Vagina (tissue), 2 donors: ENCODE measurements at regions not wholly inside any gene's neighbourhood (a gene's known extent, or its start where the extent isn't known, plus 50 kb on each side); places are given as distances from the start of the nearest gene placed in this dataset.
"Not testable (repeated sequence)": the region's sequence is repeated elsewhere in the genome, so short reads cannot be mapped to it uniquely, and the experiment has no call there.

Experiments used
- DNase-seq, 2 donors: peaks; one replicate each; pipeline ENCODE4 v3.0.0-alpha.2; 2017; ENCODE audit errors: extremely low spot score in 2 of 2
- H3K27ac ChIP-seq: fragments of 200-600 bp; sonication (generic); one replicate; pipeline ENCODE4 v1.5.1; 2019
- H3K27me3 ChIP-seq: fragments of 200-600 bp; sonication (generic); one replicate; pipeline ENCODE4 v1.5.1; 2019
- H3K36me3 ChIP-seq, 2 donors: fragments of 200-600 bp; sonication (generic); one replicate each; pipeline ENCODE4 v1.5.1; 2017 to 2019
- H3K4me1 ChIP-seq: fragments of 200-600 bp; sonication (generic); one replicate; pipeline ENCODE4 v1.5.1; 2019
- H3K4me3 ChIP-seq, 2 donors: fragments of 200-600 bp; sonication (generic); 1 replicate in 1 of 2; 2 replicates in 1 of 2; pipeline ENCODE4 v1.5.1; 2016 to 2019
- H3K9me3 ChIP-seq: fragments of 200-600 bp; sonication (generic); one replicate; pipeline ENCODE4 v1.5.1; 2019
- POLR2A ChIP-seq, 2 donors: fragments of 450-650 bp; IDR thresholded peaks; one replicate each; pipeline ENCODE4 v1.6.1; 2017; ENCODE audit warnings: antibody characterized with exemption in 2 of 2, mild to moderate bottlenecking in 2 of 2, moderate library complexity in 2 of 2
- POLR2AphosphoS5 ChIP-seq, 2 donors: sonication (generic); formaldehyde crosslinking; IDR thresholded peaks; one replicate each; pipeline ENCODE4 v1.9.0; 2017; ENCODE audit warnings: antibody characterized with exemption in 2 of 2, mild to moderate bottlenecking in 2 of 2, low read depth in 1 of 2; ENCODE audit not compliant: insufficient read depth in 1 of 2
- intact Hi-C: fragments of 100-400 bp; cut with DNase I; formaldehyde crosslinking; loops from one replicate; pipeline ENCODE4 v1.15.1; 2023
- TF ChIP-seq, protein P1 (sequence below), 3 experiments: fragments of 450-650 bp in 2 of 3; fragments of 200-600 bp in 1 of 3; sonication (generic) in 1 of 3; IDR thresholded peaks; one replicate each; pipeline ENCODE4 v1.5.1; 2017 to 2019; ENCODE audit warnings: antibody characterized with exemption in 3 of 3, mild to moderate bottlenecking in 2 of 3, moderate library complexity in 2 of 3

DNA sequence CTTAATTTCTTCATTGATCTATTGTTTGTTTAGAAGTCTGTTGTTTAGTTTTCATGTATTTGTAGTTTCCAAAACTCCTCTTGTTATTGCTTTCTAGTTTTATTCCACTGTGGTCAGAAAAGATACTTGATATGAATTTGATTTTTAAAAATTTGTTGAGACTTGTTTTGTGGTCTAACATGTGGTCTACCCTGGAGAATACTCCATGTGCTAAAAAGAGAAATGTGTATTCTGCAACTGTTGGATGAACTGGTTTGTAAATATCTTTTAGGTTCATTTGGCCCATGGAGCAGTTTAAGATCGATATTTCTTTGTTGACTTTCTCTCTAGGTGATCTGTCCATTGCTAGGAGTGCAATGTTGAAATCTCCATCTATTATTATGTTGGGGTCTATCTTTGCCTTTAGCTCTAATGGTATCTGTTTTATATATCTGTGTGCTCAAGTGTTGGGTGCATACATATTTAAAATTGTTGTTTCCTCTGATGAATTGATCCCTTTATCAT, 150.6 kb upstream of the ATP10B start:
- intact Hi-C loops = loop anchor here (2.0 kb wide), 1 partner anchor 46 kb away; no protein-coding TSS in a partner anchor
- no peaks in the 10 kb centered on the region for H3K36me3 ChIP-seq
- peaks cover 8% of the 10 kb centered on the region for H3K9me3 ChIP-seq
- no peak for DNase-seq
- H3K27ac ChIP-seq = no peak overlapping the region
- H3K27me3 ChIP-seq = no peaks in the 10 kb centered on the region
- TF ChIP-seq POLR2AphosphoS5 (IDR thresholded peaks at IDR 0.05; ENCODE audit: insufficient read depth in 1 of 2, low read depth in 1 of 2) (no peak), POLR2A (IDR thresholded peaks at IDR 0.05) (no peak)
- TF ChIP-seq, protein P1, sequence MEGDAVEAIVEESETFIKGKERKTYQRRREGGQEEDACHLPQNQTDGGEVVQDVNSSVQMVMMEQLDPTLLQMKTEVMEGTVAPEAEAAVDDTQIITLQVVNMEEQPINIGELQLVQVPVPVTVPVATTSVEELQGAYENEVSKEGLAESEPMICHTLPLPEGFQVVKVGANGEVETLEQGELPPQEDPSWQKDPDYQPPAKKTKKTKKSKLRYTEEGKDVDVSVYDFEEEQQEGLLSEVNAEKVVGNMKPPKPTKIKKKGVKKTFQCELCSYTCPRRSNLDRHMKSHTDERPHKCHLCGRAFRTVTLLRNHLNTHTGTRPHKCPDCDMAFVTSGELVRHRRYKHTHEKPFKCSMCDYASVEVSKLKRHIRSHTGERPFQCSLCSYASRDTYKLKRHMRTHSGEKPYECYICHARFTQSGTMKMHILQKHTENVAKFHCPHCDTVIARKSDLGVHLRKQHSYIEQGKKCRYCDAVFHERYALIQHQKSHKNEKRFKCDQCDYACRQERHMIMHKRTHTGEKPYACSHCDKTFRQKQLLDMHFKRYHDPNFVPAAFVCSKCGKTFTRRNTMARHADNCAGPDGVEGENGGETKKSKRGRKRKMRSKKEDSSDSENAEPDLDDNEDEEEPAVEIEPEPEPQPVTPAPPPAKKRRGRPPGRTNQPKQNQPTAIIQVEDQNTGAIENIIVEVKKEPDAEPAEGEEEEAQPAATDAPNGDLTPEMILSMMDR (IDR thresholded peaks at IDR 0.05) = no peak
- H3K4me1 ChIP-seq = no peaks in the 10 kb centered on the region
- no peak overlapping the region for H3K4me3 ChIP-seq

DNA sequence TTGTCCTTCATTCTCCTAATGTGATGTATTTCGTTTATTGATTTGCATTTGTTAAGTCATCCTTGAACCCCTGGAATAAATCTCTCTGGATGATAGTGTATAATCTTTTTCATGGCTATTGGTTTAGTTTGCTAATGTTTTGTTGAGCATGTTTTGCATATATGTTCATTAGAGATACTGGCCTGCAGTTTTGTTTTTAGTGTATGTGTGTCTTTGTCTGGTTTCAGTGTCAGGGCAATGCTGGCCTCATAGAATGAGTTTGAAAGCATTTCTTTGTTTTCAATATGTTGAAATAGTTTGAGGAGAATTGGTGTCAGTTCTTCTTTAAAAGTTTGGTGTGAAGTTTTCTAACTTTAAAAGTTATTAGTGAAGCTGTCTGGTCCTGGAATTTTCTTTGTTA, 149.6 kb upstream of the ATP10B start:
- no peak overlapping the region for H3K4me3 ChIP-seq
- no peaks in the 10 kb centered on the region for H3K27me3 ChIP-seq
- intact Hi-C loops = loop anchor here (2.0 kb wide), 1 partner anchor 47 kb away; no protein-coding TSS in a partner anchor
- DNase-seq = no peak
- no peaks in the 10 kb centered on the region for H3K4me1 ChIP-seq
- no peak overlapping the region for H3K27ac ChIP-seq
- TF ChIP-seq, protein P1 (IDR thresholded peaks at IDR 0.05) = no peak
- TF ChIP-seq POLR2A (IDR thresholded peaks at IDR 0.05) = no peak
- no peak for TF ChIP-seq POLR2AphosphoS5 (IDR thresholded peaks at IDR 0.05; ENCODE audit: insufficient read depth in 1 of 2, low read depth in 1 of 2)
- H3K36me3 ChIP-seq = no peaks in the 10 kb centered on the region
- H3K9me3 ChIP-seq = peaks cover 8% of the 10 kb centered on the region

DNA sequence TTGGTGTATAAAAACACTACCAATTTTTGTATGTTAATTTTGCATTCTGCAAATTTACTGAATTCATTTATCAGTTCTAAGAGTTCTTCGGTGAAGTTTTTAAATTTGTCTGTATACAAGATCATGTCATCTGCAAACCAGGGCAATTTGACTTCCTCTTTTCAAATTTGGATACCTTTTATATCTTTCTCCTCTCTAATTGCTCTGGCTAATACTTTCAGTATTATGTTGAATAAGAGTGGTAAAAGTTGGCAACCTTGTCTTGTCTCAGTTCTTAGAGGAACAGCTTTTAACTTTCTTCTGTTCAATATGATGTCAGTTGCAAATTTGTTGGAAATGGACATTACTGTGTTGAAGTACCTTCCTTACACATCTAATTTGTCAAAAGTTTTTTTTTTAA, 149.1 kb upstream of the ATP10B start:
- H3K4me1 ChIP-seq, intact Hi-C loops, H3K27me3 ChIP-seq, H3K27ac ChIP-seq, H3K9me3 ChIP-seq, DNase-seq, H3K4me3 ChIP-seq, H3K36me3 ChIP-seq: not testable (repeated sequence)

DNA sequence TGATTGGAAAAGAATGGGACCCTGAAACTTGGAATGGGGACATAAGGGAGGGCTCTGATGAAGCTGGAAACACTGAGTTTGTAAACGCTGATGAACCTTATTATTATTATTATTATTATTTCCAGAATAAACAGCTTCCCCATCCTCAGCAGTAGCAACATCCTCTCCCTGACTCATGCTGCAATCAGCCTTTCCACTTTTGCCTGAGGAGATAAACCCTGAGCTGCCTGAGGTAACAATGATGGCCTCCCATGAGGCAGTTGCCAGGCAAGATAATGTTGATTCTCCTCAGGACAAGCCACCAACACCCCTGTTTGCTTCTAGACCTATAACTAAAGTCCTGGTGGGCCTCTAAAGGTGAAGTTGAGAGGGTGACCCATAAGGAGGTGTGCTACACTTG, 139.2 kb upstream of the ATP10B start:
- no peaks in the 10 kb centered on the region for H3K27me3 ChIP-seq
- no peaks in the 10 kb centered on the region for H3K4me1 ChIP-seq
- no peaks in the 10 kb centered on the region for H3K9me3 ChIP-seq
- H3K36me3 ChIP-seq = no peaks in the 10 kb centered on the region
- H3K27ac ChIP-seq = no peak overlapping the region
- no peak for DNase-seq
- TF ChIP-seq, protein P1 (IDR thresholded peaks at IDR 0.05) = no peak
- no peak for TF ChIP-seq POLR2AphosphoS5 (IDR thresholded peaks at IDR 0.05; ENCODE audit: insufficient read depth in 1 of 2, low read depth in 1 of 2)
- H3K4me3 ChIP-seq = no peak overlapping the region
- intact Hi-C loops = no loop called here

DNA sequence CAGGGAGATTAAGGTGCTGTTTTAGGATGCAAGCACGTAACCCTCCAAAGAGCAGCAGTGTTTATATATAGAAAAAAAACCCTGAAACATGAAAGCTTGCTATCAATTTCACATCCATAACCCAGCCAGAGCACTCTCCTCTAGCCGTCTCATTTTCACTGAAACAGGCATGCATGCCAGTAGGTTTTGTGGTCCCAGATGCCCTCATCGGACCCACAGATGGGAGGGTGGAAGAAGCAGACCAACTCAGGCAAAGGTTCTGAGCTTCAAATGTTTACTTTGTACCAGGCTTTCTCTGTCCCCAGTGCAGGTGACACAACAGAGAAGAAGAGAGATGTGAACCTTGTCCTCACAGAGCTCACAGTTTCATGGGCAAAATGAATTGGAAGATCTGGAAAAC, 127.4 kb upstream of the ATP10B start:
- intact Hi-C loops = no loop called here
- H3K4me3 ChIP-seq = no peak overlapping the region
- no peaks in the 10 kb centered on the region for H3K36me3 ChIP-seq
- TF ChIP-seq, protein P1 (IDR thresholded peaks at IDR 0.05) = no peak
- H3K27ac ChIP-seq = no peak overlapping the region
- DNase-seq = no peak
- no peaks in the 10 kb centered on the region for H3K4me1 ChIP-seq
- H3K27me3 ChIP-seq = no peaks in the 10 kb centered on the region
- no peaks in the 10 kb centered on the region for H3K9me3 ChIP-seq

DNA sequence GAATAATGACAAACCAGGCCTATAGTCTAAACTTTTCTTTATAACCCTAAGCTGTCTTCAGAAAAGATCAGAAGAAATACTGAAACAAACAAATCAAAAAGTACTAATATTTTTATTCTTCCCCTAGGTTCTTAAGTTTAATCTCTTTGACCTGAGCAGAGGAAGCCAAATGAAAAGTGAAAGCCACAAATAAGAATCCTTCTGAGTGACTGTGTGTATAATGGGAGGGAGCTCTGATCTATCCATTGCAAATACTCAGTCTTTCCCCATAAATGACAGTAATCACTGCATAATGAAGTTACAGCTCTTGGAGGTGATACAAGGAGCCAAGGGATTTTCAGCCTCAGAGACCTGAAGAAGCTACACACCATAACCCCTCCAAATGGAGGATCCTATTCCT, 126.9 kb upstream of the ATP10B start:
- no peak for DNase-seq
- H3K9me3 ChIP-seq = no peaks in the 10 kb centered on the region
- H3K4me1 ChIP-seq = no peaks in the 10 kb centered on the region
- H3K4me3 ChIP-seq = no peak overlapping the region
- no peak for TF ChIP-seq POLR2A (IDR thresholded peaks at IDR 0.05)
- TF ChIP-seq POLR2AphosphoS5 (IDR thresholded peaks at IDR 0.05; ENCODE audit: insufficient read depth in 1 of 2, low read depth in 1 of 2) = no peak
- TF ChIP-seq, protein P1 (IDR thresholded peaks at IDR 0.05) = no peak
- no peaks in the 10 kb centered on the region for H3K27me3 ChIP-seq
- no peaks in the 10 kb centered on the region for H3K36me3 ChIP-seq
- no peak overlapping the region for H3K27ac ChIP-seq
- intact Hi-C loops = no loop called here
